Suprapubic skin (tissue), 4 donors: ENCODE measurements at regions not wholly inside any gene's neighbourhood (a gene's known extent, or its start where the extent isn't known, plus 50 kb on each side); places are given as distances from the start of the nearest gene placed in this dataset.

Experiments used
- DNase-seq, 2 donors: peaks; one replicate each; pipeline ENCODE4 v3.0.0-alpha.2; 2019; ENCODE audit warnings: low spot score in 2 of 2
- H3K27ac ChIP-seq: fragments of 200-600 bp; sonication (generic); one replicate; pipeline ENCODE4 v1.5.1; 2019
- H3K27me3 ChIP-seq: fragments of 200-600 bp; sonication (generic); one replicate; pipeline ENCODE4 v1.5.1; 2019
- H3K36me3 ChIP-seq: fragments of 200-600 bp; sonication (generic); one replicate; pipeline ENCODE4 v1.5.1; 2019
- H3K4me1 ChIP-seq: fragments of 200-600 bp; sonication (generic); one replicate; pipeline ENCODE4 v1.5.1; 2019
- H3K4me3 ChIP-seq: fragments of 200-600 bp; sonication (generic); one replicate; pipeline ENCODE4 v1.5.1; 2019; ENCODE audit warnings: mild to moderate bottlenecking
- H3K9me3 ChIP-seq: fragments of 200-600 bp; sonication (generic); one replicate; pipeline ENCODE4 v1.5.1; 2019
- CTCF ChIP-seq, 2 donors: fragments of 200-600 bp in 1 of 2; fragments of 450-650 bp in 1 of 2; sonication (generic) in 1 of 2; IDR thresholded peaks; one replicate each; pipeline ENCODE4 v1.5.1; 2016 to 2019; ENCODE audit warnings: antibody characterized with exemption in 2 of 2, mild to moderate bottlenecking in 1 of 2, moderate library complexity in 1 of 2
- EP300 ChIP-seq: sonication (generic); formaldehyde crosslinking; IDR thresholded peaks from one replicate; pipeline ENCODE4 v1.6.1; 2017; ENCODE audit warnings: antibody characterized with exemption
- POLR2A ChIP-seq, 2 donors: fragments of 450-650 bp; IDR thresholded peaks; one replicate each; pipeline ENCODE4 v1.6.1; 2017; ENCODE audit warnings: antibody characterized with exemption in 2 of 2, mild to moderate bottlenecking in 2 of 2, moderate library complexity in 2 of 2
- POLR2AphosphoS5 ChIP-seq, 3 donors: sonication (generic); formaldehyde crosslinking; IDR thresholded peaks; one replicate each; pipeline ENCODE4 v1.6.1; 2017; ENCODE audit warnings: antibody characterized with exemption in 3 of 3
- WGBS: methylation state at CpG from one replicate; pipeline ENCODE4 v1.1.5; 2018; 5-methylcytosine and 5-hydroxymethylcytosine counted together

DNA sequence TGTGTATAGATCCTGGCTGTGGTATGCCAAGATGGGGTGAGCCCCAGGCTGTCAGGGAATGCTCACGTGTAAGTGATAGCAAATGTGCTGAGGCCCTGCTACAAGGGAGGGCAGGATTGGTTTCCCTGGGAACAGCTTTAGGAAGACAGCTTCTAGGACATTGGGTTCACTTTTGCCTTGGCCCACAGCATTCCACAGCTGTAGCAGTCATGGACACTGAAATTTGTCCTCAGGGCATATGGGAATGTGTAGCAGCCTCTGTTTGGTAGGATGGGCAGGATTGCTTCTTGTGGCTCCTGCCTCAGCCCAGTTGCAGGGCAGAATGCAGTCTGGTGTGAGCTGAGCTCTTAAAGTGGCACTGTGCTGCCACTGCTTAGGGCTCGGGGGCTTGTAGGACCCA is 1061.7 kb upstream of the WWC1 start:
- no peaks in the 10 kb centered on the region for H3K36me3 ChIP-seq
- H3K4me3 ChIP-seq = no peak overlapping the region
- 88% methylated on average over 2 of the region's 2 CpGs for WGBS

DNA sequence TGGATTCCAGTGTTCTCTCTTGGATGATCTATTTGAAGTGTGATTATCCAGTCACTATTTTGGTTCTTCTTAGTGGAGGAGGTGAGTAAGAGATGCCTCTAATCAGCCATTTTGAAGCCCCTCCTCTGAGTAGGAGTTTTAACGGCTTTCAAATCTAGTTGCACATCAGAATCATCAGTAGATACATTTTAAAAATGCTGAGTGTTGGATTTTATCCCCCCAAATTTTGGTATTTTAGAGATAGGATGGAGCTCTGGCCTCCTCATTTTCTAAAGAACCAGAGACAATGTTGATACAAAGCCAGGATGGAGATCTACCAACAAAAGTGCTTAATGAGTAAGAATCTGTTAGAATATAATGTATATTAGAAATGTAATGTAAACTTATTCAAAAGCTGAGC is 1061.0 kb upstream of the WWC1 start:
- no peak overlapping the region for H3K27ac ChIP-seq
- no peak for DNase-seq
- 96% methylated on average over 1 of the region's 1 CpG for WGBS
- H3K4me1 ChIP-seq = no peaks in the 10 kb centered on the region
- H3K27me3 ChIP-seq = no peaks in the 10 kb centered on the region
- no peak overlapping the region for H3K4me3 ChIP-seq
- TF ChIP-seq CTCF (IDR thresholded peaks at IDR 0.05) (no peak), POLR2A (IDR thresholded peaks at IDR 0.05) (no peak), EP300 (no peak), POLR2AphosphoS5 (IDR thresholded peaks at IDR 0.05) (no peak)
- no peaks in the 10 kb centered on the region for H3K9me3 ChIP-seq
- no peaks in the 10 kb centered on the region for H3K36me3 ChIP-seq

More for the DNA sequence above, 1061.7 kb upstream of the WWC1 start:
- no peaks in the 10 kb centered on the region for H3K9me3 ChIP-seq
- H3K27ac ChIP-seq = no peak overlapping the region
- no peak for DNase-seq
- H3K4me1 ChIP-seq = no peaks in the 10 kb centered on the region
- H3K27me3 ChIP-seq = no peaks in the 10 kb centered on the region
- TF ChIP-seq POLR2AphosphoS5 (IDR thresholded peaks at IDR 0.05) (no peak), POLR2A (IDR thresholded peaks at IDR 0.05) (no peak), EP300 (no peak), CTCF (IDR thresholded peaks at IDR 0.05) (no peak)

DNA sequence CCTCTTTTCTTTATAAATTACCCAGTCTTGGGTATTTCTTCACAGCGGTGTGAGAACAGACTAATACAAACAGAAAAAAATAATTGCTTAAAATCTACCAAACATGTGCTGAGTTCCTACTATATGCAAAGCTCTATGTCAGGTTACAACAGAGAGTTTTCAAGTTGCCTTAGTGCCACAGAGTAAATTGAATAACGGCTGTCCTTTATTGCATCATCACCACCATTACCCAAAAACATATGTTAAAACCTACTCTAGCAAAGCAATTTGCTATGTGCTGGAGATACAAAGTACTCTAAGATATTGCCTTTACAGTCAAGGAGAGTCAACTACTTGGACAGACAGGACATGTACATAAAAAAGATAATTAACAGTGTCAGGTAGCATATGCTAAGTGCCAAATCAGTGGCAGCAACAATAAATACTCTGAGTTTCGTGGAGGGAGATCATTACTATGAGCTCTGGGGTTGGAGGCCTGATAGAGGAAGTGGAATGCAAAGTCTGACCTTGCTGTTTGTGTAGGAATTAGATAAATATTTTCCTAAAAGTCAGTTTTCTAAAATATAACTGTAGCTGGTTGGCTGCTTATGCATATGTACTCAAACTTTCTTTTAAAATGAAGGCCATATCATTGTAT is 1058.7 kb upstream of the WWC1 start:
- TF ChIP-seq CTCF (IDR thresholded peaks at IDR 0.05) = no peak
- no peak for TF ChIP-seq POLR2AphosphoS5 (IDR thresholded peaks at IDR 0.05)
- no peak for TF ChIP-seq EP300
- no peak for TF ChIP-seq POLR2A (IDR thresholded peaks at IDR 0.05)
- no peaks in the 10 kb centered on the region for H3K4me1 ChIP-seq
- H3K27ac ChIP-seq = no peak overlapping the region
- 83% methylated on average over 3 of the region's 3 CpGs for WGBS
- no peak for DNase-seq
- H3K9me3 ChIP-seq = no peaks in the 10 kb centered on the region
- H3K36me3 ChIP-seq = no peaks in the 10 kb centered on the region
- no peak overlapping the region for H3K4me3 ChIP-seq
- no peaks in the 10 kb centered on the region for H3K27me3 ChIP-seq

DNA sequence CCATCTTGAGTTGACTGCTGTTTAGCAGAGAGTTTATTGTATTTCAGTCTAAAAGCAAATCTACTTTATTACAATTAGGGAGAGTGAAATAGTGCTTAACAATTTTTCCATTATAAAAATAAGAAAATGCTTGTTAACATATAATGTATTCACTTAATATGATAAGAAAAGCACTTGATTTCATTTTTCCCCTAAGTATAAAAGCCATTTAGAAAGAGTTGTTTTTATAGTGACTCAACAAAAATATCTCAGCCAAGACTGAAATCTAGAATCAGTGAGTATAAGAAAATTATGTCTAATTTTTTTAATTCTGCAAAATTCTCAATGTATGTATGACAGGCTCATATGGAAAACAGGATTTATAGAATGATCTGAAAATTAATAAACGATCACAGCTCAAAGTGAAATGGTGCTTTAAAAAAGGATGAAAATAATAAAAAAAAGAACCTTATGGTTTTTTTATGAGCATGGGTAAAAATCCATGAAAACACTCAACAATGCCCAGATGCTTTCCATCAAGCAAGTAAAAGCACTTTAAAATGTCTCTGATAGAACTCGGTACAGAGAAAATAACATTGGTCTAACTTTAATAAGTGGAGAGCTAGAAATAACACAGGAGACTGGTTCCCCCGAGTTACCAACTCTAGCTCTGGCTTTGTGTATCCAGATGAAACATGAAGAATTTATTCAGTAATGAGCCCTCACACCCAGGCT is 1057.8 kb upstream of the WWC1 start:
- no peaks in the 10 kb centered on the region for H3K9me3 ChIP-seq
- 68% methylated on average over 3 of the region's 3 CpGs for WGBS
- TF ChIP-seq CTCF (IDR thresholded peaks at IDR 0.05) = no peak
- no peak for TF ChIP-seq POLR2A (IDR thresholded peaks at IDR 0.05)
- no peak for TF ChIP-seq POLR2AphosphoS5 (IDR thresholded peaks at IDR 0.05)
- TF ChIP-seq EP300 = no peak

GRCh38 chr5:167241436-167242067 is 1049.9 kb upstream of the WWC1 start:
- Histone ChIP-seq H3K27me3 (peaks cover 3% of the 10 kb centered on the region), H3K4me1 (no peaks in the 10 kb centered on the region), H3K4me3 (no peak overlapping the region), H3K36me3 (no peaks in the 10 kb centered on the region), H3K9me3 (no peaks in the 10 kb centered on the region), H3K27ac (no peak overlapping the region)
- no peak for TF ChIP-seq POLR2AphosphoS5 (IDR thresholded peaks at IDR 0.05)
- TF ChIP-seq EP300 = no peak
- no peak for TF ChIP-seq POLR2A (IDR thresholded peaks at IDR 0.05)
- no peak for TF ChIP-seq CTCF (IDR thresholded peaks at IDR 0.05)
- WGBS = 69% methylated on average over 6 of the region's 6 CpGs
- no peak for DNase-seq

More for the DNA sequence above, 1057.8 kb upstream of the WWC1 start:
- no peak for DNase-seq
- Histone ChIP-seq H3K4me3 (no peak overlapping the region), H3K36me3 (no peaks in the 10 kb centered on the region), H3K27me3 (no peaks in the 10 kb centered on the region), H3K27ac (no peak overlapping the region), H3K4me1 (no peaks in the 10 kb centered on the region)
